ENCODE measurements at regions not wholly inside any gene's neighbourhood (a gene's known extent, or its start where the extent isn't known, plus 50 kb on each side); places are given as distances from the start of the nearest gene placed in this dataset.

DNA sequence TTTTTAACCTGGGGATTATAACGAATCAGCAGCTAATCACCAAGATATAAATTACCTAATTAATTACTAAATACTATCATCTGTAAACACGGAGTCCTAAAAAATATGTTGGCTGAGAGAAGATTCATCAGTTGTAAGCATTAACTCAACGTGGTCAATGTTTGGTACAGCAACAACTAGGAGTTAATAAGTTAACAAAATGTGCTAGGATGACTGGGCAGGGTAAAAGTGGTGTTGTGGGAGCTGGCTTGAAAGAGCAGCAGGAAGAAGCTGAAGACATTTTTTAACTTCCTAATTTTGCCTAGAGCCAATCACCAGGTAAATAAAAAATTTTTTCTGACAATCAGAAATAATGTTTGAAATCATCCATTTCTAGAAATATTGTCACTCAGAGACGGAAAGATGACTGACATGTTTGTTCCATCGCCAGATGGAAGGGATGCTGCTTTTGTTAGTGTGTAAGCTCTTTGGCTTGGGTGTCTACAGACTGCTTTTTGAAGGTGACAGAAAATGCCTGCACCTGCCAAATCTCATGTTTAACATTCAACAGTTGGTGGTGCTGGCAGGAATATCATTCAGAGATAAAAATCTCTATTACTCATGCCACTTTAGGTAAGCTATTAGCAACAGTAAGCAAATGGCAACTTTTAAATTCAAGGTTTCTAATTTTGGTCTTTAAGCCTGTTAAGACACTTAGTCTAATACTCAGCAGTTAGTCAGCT lies 1126.9 kb downstream of the STPG2 start:
- TF ChIP-seq, protein P1, sequence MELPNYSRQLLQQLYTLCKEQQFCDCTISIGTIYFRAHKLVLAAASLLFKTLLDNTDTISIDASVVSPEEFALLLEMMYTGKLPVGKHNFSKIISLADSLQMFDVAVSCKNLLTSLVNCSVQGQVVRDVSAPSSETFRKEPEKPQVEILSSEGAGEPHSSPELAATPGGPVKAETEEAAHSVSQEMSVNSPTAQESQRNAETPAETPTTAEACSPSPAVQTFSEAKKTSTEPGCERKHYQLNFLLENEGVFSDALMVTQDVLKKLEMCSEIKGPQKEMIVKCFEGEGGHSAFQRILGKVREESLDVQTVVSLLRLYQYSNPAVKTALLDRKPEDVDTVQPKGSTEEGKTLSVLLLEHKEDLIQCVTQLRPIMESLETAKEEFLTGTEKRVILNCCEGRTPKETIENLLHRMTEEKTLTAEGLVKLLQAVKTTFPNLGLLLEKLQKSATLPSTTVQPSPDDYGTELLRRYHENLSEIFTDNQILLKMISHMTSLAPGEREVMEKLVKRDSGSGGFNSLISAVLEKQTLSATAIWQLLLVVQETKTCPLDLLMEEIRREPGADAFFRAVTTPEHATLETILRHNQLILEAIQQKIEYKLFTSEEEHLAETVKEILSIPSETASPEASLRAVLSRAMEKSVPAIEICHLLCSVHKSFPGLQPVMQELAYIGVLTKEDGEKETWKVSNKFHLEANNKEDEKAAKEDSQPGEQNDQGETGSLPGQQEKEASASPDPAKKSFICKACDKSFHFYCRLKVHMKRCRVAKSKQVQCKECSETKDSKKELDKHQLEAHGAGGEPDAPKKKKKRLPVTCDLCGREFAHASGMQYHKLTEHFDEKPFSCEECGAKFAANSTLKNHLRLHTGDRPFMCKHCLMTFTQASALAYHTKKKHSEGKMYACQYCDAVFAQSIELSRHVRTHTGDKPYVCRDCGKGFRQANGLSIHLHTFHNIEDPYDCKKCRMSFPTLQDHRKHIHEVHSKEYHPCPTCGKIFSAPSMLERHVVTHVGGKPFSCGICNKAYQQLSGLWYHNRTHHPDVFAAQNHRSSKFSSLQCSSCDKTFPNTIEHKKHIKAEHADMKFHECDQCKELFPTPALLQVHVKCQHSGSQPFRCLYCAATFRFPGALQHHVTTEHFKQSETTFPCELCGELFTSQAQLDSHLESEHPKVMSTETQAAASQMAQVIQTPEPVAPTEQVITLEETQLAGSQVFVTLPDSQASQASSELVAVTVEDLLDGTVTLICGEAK (IDR thresholded peaks at IDR 0.05; ENCODE audit: borderline replicate concordance), result no peak
- TF ChIP-seq, protein P2, sequence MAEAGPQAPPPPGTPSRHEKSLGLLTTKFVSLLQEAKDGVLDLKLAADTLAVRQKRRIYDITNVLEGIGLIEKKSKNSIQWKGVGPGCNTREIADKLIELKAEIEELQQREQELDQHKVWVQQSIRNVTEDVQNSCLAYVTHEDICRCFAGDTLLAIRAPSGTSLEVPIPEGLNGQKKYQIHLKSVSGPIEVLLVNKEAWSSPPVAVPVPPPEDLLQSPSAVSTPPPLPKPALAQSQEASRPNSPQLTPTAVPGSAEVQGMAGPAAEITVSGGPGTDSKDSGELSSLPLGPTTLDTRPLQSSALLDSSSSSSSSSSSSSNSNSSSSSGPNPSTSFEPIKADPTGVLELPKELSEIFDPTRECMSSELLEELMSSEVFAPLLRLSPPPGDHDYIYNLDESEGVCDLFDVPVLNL (IDR thresholded peaks at IDR 0.05; ENCODE audit: low read depth, low read length), result no peak
- TF ChIP-seq BRCA1 (IDR thresholded peaks at IDR 0.05; ENCODE audit: low read depth, low read length) (no peak), CBX5 (IDR thresholded peaks at IDR 0.05; ENCODE audit: low read depth) (no peak), NRF1 (conservative IDR thresholded peaks at IDR 0.05; ENCODE audit: low read depth, low read length) (no peak)
- TF ChIP-seq, protein P3, sequence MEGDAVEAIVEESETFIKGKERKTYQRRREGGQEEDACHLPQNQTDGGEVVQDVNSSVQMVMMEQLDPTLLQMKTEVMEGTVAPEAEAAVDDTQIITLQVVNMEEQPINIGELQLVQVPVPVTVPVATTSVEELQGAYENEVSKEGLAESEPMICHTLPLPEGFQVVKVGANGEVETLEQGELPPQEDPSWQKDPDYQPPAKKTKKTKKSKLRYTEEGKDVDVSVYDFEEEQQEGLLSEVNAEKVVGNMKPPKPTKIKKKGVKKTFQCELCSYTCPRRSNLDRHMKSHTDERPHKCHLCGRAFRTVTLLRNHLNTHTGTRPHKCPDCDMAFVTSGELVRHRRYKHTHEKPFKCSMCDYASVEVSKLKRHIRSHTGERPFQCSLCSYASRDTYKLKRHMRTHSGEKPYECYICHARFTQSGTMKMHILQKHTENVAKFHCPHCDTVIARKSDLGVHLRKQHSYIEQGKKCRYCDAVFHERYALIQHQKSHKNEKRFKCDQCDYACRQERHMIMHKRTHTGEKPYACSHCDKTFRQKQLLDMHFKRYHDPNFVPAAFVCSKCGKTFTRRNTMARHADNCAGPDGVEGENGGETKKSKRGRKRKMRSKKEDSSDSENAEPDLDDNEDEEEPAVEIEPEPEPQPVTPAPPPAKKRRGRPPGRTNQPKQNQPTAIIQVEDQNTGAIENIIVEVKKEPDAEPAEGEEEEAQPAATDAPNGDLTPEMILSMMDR (IDR thresholded peaks at IDR 0.05 in 2 of 3, conservative IDR thresholded peaks at IDR 0.05 in 1 of 3; ENCODE audit: control insufficient read depth in 2 of 3, extremely low read depth in 1 of 3, insufficient read depth in 1 of 3, low read depth in 3 of 3, low read length in 3 of 3), result no peak
- TF ChIP-seq, protein P4, sequence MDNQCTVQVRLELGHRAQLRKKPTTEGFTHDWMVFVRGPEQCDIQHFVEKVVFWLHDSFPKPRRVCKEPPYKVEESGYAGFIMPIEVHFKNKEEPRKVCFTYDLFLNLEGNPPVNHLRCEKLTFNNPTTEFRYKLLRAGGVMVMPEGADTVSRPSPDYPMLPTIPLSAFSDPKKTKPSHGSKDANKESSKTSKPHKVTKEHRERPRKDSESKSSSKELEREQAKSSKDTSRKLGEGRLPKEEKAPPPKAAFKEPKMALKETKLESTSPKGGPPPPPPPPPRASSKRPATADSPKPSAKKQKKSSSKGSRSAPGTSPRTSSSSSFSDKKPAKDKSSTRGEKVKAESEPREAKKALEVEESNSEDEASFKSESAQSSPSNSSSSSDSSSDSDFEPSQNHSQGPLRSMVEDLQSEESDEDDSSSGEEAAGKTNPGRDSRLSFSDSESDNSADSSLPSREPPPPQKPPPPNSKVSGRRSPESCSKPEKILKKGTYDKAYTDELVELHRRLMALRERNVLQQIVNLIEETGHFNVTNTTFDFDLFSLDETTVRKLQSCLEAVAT (IDR thresholded peaks at IDR 0.05), result no peak

All from GM12878 (cell line).